ENCODE measurements at regions not wholly inside any gene's neighbourhood (a gene's known extent, or its start where the extent isn't known, plus 50 kb on each side); places are given as distances from the start of the nearest gene placed in this dataset.
"Not testable (repeated sequence)": the region's sequence is repeated elsewhere in the genome, so short reads cannot be mapped to it uniquely, and the experiment has no call there.

DNA sequence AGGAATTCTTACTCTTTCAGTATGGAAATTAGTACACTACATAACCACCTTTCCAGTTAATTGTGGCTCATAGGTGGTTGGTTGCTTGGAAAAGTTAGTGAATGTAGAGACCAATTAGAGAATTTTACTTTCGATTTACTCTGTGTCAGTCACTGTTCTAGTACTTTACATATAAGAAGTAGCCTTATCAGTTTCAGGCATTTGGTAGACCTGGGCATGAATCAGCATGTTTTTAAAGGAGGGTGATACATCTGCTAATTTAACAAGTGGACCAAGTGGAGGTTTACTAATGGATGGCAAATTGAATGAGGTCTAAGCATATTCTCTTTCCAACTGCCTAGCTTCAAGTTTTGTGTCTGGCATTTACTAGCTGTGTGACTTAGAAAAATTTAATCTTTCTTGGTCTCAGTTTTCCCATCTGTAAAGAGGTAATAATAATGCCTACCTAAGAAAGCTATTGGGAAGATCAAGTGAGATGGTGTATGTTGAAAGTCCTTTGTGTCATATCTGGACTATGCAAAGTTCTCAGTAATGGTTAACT is 1158.6 kb downstream of the PLA2G4A start:
- DNase-seq: no peak

DNA sequence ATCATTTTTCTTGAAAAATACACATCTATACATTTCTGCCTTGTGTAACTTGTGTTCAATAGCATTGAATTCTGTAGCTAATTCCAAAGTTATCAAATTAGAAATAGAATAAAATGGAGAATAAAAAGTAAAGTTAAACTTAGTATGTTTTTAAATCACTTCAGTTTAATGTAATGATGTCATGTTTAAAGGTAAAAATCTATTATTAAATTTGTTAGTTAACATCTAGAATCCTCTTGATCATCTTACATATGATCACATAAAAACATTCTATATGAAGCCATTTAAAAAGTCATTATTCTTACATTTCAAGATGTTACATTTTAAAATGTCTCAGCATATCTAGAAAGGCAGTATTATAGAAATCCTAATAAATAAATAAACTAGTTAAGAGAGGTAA is 1163.2 kb downstream of the PLA2G4A start:
- no peak for DNase-seq

DNA sequence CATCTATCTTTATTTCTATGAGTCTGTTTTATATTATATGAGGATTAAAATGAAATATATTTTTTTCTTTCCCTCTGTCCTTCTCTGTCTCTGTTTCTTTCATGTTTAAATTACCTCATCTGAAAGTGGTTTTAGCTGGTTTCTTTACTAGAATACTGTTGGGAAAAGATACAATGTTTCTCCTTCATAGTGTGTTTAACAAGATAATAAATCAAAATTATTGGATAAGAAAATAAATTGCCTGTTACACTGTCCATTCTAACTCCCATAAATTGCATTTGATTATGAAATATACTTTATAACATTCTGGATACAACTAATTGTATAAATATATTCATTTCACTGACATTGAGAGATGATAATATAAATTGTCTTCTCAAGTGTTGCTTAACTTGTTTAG is 1168.0 kb downstream of the PLA2G4A start:
- no peak for DNase-seq

DNA sequence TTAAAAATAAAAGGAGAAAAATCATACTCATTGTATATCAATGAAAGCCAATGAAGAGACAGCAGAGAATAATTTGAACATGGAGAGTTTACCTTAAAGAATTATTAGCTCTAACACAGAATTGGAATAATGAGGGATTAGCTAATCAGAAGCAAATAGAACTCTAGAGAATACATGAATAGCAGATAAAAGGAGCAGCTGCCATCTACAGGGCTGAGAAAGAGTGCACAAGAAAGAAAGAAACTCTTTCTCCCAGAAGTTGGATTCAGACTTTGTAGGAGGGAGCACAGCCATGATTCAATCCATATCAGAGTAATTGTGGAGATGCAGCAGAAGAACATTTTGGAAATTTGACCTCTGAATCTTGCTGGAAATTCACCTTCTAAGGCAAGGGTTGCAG is 1171.2 kb downstream of the PLA2G4A start:
- no peak for DNase-seq

DNA sequence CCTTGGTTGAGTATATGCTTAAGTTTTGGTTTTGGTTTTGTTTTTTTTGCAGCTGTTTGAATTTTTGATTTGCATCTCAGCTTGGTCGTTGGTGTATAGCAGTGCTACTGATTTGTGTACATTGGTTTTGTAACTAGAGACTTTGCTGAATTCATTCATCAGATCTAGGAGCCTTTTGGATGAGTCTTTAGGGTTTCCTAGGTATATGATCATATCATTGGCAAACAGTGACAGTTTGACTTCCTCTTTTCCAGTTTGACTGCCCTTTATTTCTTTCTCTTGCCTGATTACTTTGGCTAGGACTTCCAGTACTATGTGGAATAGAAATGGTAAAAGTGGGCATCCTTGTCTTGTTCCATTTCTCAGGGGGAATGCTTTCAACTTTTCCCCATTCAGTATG is 1174.9 kb downstream of the PLA2G4A start:
- DNase-seq: not testable (repeated sequence)

DNA sequence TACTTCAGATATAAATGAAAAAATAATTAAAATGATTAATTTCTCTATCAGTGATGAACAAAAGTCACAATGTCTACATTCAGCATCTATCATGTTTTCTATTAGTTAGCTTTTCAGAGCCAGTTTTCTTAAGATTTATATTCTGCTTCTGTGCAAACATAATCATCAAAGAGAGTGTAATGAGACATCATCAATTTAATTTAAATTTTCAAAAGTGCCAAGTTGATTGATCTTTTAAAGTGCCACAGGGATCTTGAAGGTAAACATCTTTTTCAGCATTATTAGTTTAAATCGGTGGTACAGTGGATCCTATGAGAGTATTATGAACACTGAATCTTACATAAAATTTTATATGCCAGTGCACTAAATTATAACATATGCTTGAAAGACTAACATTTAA is 1176.1 kb downstream of the PLA2G4A start:
- no peak for DNase-seq

DNA sequence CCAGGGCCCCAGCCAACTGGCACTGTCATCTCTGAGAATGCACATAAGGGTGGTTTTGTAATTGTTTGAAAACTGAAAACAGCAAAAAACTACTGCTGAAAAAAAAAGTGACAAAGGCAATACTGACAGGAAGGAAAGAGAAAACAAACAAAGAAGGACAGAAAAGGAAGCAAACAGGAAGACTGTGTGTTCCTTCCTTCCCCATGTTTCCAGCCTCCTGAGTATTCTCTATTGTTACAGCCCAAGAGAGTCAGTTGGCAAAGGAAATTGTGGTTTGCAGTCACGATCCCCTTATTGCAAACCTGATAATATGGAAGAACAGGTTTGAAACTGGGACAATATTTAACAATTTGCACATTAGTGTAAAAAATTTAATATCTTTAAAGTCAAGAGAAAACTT is 1177.6 kb downstream of the PLA2G4A start:
- no peak for DNase-seq

DNA sequence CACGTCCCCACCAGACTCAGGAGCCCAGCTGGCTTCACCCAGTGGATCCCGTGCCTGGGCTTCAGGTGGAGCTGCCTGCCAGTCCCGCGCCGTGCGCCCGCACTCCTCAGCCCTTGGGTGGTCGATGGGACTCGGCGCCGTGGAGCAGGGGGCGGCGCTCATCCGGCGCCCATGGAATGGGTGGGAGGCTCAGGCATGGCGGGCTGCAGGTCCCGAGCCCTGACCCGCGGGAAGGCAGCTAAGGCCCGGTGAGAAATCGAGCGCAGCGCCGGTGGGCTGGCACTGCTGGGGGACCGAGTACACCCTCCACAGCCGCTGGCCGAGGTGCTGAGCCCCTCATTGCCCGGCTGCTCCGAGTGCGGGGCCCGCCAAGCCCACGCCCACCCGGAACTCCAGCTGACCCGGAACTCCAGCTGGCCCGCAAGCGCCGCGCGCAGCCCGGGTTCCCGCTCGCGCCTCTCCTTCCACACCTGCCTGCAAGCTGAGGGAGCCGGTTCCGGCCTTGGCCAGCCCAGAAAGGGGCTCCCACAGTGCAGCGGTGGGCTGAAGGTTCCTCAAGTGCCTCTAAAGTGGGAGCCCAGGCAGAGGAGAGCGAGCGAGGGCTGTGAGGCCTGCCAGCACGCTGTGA is 1184.6 kb downstream of the PLA2G4A start:
- not testable (repeated sequence) for DNase-seq

DNA sequence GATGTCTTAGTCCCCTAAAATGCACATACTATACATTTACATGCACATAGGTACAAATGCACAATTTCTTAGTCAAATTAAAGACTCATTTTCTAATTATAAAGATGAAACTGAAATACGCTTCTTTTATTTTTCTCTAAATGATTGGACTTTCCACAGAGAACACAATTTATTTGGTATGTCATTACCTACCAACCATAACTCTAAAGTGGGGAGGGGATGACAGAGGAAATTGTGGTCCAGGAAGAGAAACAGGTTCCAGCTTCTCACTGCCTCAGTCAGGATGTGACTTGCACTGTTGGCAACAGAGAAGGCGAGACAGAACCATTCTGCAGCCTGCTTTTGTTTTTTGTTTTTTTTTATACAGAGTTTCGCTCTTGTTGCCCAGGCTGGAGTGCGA is 1189.2 kb downstream of the PLA2G4A start:
- DNase-seq: no peak

DNA sequence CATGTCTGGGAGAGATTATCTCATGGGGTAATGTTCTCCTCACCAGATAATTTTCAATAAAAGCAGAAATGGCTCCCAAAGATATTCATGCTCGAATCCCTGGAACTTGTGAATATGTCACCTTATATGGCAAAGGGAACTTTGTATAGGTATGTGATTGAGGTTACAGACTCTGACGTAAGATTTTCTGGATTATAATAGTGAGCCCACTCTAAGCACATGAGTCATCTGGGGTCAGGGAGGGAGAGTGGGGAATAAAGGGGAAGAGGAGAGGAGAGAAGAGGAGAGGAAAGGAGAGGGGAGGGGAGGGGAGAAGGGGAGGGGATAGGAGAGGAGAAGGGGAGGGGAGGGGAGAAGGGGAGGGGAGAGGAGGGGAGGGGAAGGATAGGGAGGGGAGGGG is 1193.9 kb downstream of the PLA2G4A start:
- DNase-seq: no peak

DNA sequence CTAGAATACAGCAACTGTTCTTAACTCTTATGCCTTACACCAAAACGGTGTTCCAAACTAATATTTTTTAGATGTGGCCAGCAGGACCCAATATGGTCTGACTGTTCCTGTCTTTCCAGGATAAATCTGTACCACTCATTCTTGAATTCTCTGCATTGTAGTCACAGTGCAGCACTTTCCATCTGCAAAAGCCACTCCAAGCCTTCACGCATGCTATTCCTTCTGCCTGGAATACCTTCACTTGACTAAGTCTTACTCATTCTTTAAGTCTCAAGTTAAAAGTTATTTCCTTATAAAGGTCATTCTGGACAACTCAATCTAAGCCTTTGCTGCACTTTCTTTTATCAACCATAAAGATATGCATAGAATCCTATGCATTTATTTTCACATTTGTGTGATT is 1194.5 kb downstream of the PLA2G4A start:
- no peak for DNase-seq

DNA sequence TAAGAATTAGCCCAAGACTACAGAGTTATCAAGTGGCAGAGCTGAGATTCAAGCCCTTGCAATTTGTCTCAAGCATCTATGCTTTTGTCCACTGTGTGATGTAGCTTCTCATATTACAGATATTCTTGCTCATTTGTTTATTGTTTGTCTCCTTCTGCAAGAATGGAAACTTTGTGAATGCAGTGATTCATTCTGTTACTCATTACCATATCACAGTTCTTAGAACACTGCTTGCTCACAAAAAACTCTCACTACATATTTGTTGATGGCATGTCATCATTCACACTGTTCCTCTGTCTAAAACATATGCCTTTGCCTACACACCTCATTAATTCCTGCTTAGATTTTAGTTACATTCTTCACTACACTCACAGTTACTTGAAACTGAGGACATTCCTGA is 1198.9 kb downstream of the PLA2G4A start:
- no peak for DNase-seq

DNA sequence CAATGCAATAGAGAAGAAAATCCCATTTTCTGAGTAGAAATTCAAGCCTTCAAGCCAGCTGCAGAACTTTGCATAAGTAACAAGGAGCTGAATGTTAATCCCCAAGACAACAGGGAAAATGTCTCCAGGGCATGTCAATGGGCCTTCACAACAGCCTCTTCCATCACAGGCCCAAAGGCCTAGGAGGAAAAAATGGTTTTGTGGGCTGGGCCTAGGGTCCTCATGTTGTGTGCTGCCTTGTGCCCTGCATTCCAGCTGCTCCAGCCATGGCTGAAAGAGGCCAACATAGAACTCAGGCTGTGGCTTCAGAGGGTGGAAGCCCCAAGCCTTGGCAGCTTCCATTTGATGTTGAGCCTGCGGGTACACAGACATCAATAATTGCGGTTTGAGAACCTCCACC is 1208.8 kb downstream of the PLA2G4A start:
- not testable (repeated sequence) for DNase-seq

DNA sequence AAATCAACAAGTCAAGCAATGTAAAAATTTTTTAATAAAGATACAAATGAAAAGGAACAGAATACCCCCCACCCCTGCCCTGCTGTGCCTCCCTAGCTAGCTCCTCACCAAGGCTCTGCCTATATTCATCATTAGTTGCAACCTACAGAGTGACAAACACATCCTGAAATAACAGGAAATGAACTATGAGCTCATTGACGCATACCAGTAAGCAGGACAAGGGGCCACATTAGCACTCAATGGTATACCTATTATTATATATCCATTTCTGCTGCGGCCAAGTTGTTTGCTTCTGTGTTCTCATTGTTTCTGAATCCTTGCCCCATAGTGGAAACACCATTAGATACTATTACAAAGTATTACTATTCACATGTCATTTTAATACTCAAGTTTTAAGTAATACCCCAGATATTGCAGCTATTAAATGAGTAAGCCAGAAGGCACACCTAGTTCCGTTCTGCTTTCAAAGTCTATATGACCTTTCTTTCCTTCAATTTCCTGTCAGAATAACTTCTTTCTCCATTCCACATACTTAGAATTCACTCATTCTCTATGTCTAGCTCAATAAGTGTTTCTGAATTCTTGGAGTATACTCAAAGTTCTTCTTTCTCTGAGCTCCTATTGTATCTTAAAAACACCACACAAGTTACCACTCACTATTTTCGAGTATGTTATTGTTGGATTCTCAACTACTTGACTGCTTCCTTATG is 1214.9 kb downstream of the PLA2G4A start:
- DNase-seq: no peak

DNA sequence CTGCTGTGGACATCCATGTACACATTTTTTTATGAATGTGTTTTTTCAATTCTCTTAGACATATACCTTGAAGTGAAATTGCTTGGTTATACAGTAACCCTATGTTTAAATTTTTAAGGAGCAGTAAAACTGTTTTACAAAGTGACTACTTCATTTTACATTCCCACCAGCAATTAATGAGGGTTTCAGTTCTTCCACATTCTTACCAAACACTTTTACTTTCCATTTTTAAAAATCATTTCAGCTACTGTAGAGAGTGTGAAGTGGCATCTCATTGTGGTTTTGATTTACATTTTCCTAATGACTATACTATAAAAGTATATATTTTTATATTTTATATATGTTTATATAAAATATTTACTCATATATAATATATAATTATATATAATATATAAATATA is 1221.5 kb downstream of the PLA2G4A start:
- no peak for DNase-seq

DNA sequence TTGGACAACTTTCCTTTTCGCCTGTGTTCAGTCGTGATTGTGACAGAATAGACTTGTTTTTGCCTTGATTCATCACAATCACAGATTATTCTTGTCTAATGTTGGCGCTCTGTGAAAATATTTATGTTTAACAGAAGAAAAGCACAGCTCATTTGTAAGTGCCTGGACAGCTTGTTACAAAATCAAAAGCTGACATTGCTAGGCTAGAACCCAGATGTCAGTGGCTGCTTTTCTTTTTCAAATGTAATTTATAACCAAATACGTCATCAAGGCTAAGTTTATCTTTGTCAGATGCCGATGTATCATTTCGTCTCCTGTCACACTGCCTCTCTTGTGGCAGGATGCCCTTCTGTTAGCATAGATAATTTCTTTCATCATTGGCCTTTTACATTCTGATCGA is 1227.3 kb downstream of the PLA2G4A start:
- DNase-seq: no peak

DNA sequence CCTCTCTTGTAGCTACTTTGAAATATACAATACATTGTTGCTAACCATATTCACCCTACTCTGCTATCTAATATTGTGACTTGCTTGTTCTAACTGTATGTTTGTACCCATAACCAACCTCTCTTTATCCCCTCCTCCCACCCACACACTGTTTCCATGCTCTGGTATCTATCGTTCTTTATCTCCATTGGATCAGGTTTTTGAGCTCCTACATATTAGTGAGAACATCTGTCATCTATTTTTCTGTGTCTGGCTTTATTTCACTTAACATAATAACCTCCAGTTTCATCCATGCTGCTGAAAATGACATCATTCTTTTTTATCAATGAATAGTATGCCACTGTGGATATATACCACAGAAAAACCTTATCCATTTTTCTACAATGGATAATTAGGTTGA is 1230.1 kb downstream of the PLA2G4A start:
- no peak for DNase-seq

DNA sequence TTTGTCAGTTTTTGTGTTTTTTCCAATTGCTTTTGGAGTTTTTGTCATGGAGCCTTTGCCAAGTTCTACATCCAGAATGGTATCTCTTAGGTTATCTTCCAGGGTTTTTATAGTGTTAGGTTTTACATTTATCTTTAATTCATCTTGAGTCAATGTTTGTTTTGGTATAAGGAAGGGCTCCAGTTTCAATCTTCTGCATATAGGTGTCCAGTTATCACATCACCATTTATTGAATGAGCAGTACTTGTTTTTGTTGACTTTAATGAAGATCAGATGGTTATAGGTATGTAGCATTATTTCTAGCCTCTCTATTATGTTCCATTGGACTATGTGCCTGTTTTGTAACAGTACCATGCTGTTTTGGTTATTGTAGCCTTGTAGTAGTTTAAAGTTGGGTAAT is 1233.1 kb downstream of the PLA2G4A start:
- no peak for DNase-seq

DNA sequence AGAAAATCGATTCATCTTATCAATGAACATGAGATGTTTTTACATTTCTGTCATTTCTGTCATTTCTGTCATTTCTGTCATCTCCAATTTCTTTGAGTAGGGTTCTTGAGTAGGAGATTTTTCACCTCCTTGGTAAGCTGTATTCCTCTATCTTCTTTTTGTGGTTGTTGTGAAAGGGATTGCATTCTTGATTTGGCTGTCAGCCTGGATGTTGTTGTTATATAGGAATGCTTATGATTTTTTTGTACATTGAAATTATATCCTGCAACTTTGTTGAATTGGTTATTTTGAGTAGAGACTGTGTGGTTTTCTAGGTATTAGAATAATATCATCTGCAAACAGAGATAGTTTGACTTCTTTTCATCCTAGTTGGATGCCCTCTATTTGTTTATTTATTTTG is 1233.7 kb downstream of the PLA2G4A start:
- no peak for DNase-seq

DNA sequence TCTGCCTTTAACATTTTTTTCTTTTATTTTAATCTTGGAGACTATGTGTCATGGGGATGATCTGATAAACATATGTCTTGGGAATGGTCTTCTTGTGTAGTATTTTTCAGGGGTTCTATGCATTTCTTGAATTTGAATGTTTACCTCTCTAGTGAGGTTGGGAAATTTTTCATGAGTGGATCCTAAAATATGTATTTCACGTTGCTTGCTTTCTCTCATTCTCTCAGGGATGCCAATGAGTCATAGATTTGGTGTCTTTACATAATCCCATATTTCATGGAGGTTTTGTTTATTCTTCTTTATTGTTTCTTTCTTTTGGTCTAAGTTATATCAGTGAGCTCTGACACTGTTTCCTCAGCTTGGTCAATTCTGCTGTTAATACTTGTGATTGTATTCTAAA is 1237.2 kb downstream of the PLA2G4A start:
- DNase-seq: no peak

DNA sequence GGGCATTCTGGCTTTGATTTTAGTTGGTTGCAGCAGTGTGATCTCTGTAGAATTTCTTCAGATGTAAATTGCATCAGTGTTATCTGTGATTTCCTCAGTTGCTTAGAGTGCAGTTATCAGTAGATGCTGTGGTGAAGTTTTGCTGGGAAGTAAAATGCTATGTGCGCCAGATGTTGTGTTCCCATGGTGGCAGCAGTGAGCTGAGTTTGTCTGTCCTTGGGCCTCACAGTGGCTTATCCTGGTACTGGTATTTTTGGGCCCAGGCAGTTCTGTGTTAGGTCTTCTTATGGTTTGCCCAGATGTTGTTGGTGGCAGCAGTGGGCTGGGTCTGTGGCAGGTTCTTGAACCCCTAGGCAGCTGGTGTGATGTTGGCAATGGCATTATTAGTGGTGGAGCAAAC is 1242.1 kb downstream of the PLA2G4A start:
- no peak for DNase-seq

DNA sequence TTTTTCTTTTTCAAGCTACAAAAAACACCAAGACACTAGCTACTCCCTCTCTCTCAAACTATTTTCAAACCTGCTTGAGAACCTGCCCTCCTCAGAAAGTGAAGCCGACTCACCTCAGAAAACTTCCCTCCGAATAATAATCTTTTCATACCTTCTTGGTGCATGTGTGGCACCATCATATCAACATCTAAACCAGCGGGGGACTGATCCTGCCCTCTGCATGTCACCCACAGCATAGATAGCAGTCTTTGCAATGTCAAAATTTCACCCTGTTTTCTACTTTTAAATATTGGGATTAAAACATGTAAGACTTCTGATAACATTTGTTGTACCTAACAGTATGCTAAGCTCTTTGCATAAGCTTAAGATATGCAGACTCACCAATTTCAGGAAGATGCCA is 1260.3 kb downstream of the PLA2G4A start:
- DNase-seq: no peak

DNA sequence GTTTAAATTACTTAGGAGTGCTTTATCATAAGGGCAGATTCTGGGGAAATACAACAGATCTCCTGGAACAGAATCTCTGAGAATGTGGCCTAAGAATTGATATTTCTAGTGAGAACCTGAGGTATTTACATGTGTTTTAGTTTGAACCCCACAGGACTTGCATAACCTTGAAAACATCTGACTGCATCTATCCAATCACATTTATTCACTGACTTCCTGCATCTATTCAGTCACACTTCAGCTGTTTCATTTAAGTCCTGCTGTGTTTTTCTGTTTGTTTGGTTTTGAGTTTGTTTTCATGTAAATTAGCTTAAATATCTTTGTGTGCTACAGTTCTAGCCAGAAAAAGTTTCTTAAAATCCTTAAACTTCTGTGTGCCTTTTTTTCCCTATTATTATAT is 1260.7 kb downstream of the PLA2G4A start:
- DNase-seq: no peak

DNA sequence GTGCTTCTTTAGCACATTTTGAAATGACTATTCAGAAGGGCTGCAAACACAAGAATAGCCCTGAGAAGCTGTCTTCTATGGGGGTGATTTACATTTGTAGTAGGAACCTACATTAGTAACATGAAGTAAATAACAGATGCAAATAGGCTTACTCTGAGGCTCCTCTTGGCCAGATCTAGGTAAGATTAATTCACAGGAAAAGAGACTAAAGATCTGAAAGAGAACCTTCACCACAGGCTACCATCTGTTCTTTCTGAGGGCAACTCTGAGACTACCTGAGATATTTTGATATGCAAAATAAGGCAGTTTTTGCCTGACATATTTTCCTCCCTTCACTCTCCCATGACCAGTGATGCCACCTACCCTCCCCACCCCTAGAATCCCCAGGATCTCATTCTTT is 1267.8 kb downstream of the PLA2G4A start:
- DNase-seq: no peak

DNA sequence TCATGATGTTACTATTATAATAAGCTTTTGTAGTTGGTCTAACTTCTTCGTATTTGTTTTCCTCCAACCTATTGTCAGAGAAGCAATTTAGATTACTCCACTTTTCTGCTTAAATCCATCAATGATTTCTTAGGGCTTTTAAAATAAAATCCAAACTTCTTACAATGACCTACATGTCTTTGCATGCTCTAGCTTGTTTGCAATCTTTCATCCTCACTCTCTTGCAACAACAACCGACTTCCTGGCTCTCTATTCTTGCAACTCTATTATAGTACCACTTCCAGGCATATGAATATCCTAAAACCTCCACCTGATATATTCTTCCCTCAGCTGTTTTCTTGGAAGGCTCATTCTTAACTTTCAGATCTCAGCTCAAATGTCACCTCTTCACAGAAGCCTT is 1288.7 kb downstream of the PLA2G4A start:
- DNase-seq: no peak
